ENCODE measurements at regions not wholly inside any gene's neighbourhood (a gene's known extent, or its start where the extent isn't known, plus 50 kb on each side); places are given as distances from the start of the nearest gene placed in this dataset.

DNA sequence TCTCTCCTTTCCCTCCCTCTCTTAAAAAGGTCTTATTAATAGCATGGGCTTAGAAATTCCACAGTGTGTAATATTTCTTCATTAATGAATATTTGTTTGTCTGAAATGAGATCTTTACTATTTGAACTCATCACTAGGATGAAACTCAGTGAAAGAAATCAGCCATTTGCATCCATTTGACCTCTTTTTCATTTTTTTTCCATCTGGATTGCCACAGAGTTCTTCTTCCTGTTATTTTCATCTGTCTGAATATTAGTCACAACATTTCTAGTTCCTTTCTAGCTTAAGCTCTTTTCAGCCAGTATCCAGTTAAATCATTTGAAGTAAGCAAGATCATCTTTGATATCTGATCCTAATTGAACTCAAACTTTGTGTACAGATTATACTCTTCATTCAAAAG is 69.2 kb upstream of the PLS3 start:
- DNase-seq: no peak

DNA sequence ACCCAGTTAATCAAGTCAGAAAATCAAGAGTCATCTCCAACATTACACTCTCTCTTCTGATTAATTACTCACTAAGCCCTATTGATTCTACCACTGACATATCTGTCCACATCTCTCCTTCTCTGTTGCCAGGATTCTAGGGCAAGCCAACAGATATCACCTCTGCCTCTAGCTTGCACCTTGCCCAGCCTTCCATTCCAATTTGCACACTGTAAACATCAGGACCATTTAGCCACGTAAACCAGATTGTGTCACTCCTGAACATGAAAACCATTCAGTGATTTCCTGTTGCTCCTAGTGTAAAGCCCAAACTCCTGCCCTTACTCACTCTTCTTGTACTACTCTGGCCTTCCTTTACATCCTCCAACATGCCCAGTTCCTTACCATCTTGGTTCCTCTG is 68.0 kb upstream of the PLS3 start:
- no peak for DNase-seq

DNA sequence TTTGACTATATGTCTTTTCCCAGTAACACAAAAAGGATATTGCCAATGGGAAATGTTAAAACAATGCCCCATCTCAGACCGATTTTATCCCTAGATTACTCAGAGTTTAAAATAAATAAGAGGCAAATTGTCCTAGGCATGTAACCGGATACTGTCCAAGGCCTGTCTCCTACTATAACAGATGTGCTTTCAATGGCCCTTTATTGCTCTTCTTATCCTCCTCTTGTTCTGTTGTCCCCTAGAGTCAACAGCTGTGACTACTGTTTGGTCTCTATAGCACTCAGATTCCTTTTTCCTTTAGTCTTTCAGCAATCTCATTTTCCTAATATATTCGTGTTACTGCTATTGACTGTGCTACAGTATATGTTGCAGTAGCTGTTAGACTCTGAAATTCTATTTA is 66.8 kb upstream of the PLS3 start:
- peak in 6 of 56 donors; percentile 0 to 17 (median 0) for DNase-seq

DNA sequence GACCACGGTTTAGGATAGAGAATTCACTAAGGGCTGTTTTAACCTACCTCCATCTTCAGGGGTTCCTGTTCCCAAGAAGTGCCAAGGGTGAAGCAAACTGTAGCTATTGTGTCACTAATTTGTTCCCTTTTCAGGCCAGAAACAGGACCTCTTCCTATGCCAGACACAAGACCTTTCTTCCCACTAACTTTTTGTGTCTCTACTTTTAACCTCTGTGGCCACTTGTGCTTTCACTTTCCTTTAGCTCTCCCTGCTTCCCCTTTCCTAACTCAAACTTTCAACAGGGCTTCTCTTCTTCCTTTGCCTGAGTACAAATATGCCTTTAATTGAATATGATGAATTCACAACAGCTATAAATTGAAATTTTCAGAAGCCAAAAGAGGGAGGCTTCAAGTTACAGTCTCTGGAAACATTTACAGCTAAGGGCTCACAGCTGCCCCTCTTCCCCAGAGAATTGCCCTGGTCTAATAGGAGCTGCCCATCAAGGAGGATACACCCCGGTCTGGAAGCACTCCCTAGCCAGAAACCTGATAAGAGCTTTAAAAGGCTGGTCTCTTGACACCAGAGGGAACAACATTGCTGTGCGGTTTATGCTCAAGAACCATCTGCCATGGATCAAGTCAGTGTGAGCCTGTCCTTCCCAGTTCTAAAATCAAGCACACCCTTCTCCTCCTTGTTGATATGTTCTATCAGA is 61.7 kb upstream of the PLS3 start:
- no peak for DNase-seq

DNA sequence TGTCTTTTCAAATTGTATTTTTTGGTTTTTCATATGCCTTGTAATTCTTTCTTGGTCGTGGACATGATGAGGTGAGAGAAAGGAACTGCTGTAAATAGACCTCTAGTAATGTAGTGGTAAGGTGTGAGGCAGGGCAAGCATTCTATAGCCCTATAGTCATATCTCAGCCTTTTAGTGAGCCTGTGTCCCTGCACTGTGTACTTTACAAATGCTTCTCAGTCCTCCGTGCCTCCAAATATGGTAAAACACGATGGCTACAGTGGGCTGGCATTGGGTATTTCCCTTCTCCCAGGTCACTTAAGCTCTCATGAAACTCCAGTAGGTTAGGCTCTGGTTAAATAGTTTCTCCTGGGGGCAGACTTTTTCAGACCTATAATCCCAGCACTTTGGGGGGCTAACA is 57.9 kb upstream of the PLS3 start:
- DNase-seq: no peak

DNA sequence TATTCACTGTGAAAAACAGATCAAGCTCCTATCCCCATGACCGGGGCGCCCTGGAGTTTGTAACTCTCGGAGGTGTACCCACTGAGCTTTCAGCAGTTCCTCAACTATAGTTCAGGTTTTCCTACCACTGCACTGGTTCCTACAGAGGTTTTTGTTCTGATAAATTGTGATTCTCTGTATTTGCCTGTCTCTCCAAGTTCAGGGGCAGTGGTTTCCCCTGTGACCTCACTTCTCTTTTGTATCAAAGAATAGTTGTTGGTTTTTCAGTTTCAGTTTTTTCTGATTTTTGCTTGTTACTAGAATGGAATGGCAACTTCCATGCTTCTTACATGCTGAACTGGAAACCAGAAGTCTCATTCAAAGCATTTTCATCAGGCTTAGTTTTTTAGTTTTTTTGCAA is 56.8 kb upstream of the PLS3 start:
- DNase-seq: no peak
